ENCODE measurements at regions not wholly inside any gene's neighbourhood (a gene's known extent, or its start where the extent isn't known, plus 50 kb on each side); places are given as distances from the start of the nearest gene placed in this dataset.

- no peak overlapping the region for H3K27ac ChIP-seq
- peak; percentile 95 for TF ChIP-seq CTCF (conservative IDR thresholded peaks at IDR 0.05)
Measured at GRCh38 chr20:61120595-61121515, 131.2 kb upstream of the CDH4 start.

- TF ChIP-seq CTCF (conservative IDR thresholded peaks at IDR 0.05): no peak
- H3K27ac ChIP-seq: no peak overlapping the region
Measured at GRCh38 chr20:61121661-61122060, 130.4 kb upstream of the CDH4 start.

GRCh38 chr20:61123286-61123685 is 128.8 kb upstream of the CDH4 start:
- no peak overlapping the region for H3K27ac ChIP-seq

GRCh38 chr20:61123751-61124368 is 128.2 kb upstream of the CDH4 start:
- no peak overlapping the region for H3K27ac ChIP-seq
- no peak for TF ChIP-seq CTCF (conservative IDR thresholded peaks at IDR 0.05)

More at GRCh38 chr20:61123286-61123685, 128.8 kb upstream of the CDH4 start:
- TF ChIP-seq CTCF (conservative IDR thresholded peaks at IDR 0.05): no peak

- TF ChIP-seq CTCF (conservative IDR thresholded peaks at IDR 0.05): no peak
Measured at GRCh38 chr20:61125076-61125475, 127.0 kb upstream of the CDH4 start.

GRCh38 chr20:61125546-61126180 is 126.4 kb upstream of the CDH4 start:
- TF ChIP-seq CTCF (conservative IDR thresholded peaks at IDR 0.05): no peak
- no peak overlapping the region for H3K27ac ChIP-seq

More at GRCh38 chr20:61125076-61125475, 127.0 kb upstream of the CDH4 start:
- H3K27ac ChIP-seq: no peak overlapping the region
